ENCODE measurements at regions not wholly inside any gene's neighbourhood (a gene's known extent, or its start where the extent isn't known, plus 50 kb on each side); places are given as distances from the start of the nearest gene placed in this dataset.
"Not testable (repeated sequence)": the region's sequence is repeated elsewhere in the genome, so short reads cannot be mapped to it uniquely, and the experiment has no call there.

GRCh38 chr1:29392036-29392435, 155.7 kb downstream of the PTPRU start:
- no peak overlapping the region for H3K9ac ChIP-seq (ENCODE audit: low read length in 2 of 2)
- no peak overlapping the region for H3K27ac ChIP-seq (ENCODE audit: low read length)
- no peaks in the 10 kb centered on the region for H3K36me3 ChIP-seq (ENCODE audit: control insufficient read depth in 2 of 2, insufficient read depth in 2 of 2, low read length in 2 of 2)
- H3K9me3 ChIP-seq (ENCODE audit: control insufficient read depth in 2 of 2, low read length in 2 of 2), result no peaks in the 10 kb centered on the region
- H3K27me3 ChIP-seq (ENCODE audit: control insufficient read depth in 1 of 2, insufficient read depth in 2 of 2, low read length in 2 of 2), result peaks cover 22 to 23% of the 10 kb centered on the region in 2 donors
- no peaks in the 10 kb centered on the region for H3K4me1 ChIP-seq (ENCODE audit: control insufficient read depth, insufficient read depth, low read length)
- no peak overlapping the region for H3K4me3 ChIP-seq (ENCODE audit: low read length in 2 of 2)

GRCh38 chr1:29391362-29391880, 155.1 kb downstream of the PTPRU start:
- H3K27ac ChIP-seq (ENCODE audit: low read length), result no peak overlapping the region

DNA sequence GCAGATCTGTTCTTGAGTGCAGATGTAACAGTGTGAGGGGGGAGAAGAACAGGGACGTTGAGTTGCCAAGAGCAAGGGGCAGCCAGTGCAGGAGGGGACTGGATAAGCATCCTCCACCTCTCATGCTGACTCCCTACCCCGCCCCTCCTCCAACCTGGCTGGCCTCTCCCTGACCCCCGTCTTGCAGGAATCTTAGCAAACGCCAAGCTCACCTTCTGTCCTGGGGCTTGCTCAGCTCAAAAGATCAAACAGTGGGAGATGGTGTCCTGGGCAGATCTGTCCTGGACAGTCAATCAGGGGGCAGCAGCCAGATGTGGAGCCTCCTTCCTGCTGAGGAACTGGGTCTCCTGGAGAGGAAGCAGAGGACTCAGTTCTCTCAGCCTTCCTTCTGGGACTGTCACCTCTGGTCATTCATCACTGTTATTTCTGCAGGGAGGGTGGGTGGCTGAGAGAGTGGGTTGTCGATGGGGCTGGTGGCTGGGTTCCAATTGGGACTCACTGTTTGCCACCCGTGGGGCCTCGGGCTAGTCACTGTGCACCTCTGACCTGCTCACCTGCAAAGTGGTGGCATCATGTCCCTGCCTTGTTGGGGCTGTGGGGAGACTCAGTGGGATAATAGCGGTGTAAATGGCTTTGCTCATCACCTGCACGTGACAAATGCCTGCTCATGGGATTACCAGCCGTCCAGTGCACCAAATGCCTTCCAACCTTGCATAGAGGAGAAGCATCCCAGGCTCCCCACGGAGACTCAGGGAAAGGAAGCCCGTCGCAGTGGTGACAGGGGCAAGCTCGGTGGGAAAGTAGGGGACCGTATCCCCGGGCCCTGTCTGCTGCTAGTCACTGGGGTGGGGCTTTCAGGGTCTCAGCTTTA, 154.4 kb downstream of the PTPRU start:
- no peaks in the 10 kb centered on the region for H3K36me3 ChIP-seq (ENCODE audit: control insufficient read depth in 2 of 2, insufficient read depth in 2 of 2, low read length in 2 of 2)
- H3K4me3 ChIP-seq (ENCODE audit: low read length in 2 of 2), result no peak overlapping the region
- H3K27me3 ChIP-seq (ENCODE audit: control insufficient read depth in 1 of 2, insufficient read depth in 2 of 2, low read length in 2 of 2), result peaks cover 20 to 29% of the 10 kb centered on the region in 2 donors
- H3K9me3 ChIP-seq (ENCODE audit: control insufficient read depth in 2 of 2, low read length in 2 of 2), result no peaks in the 10 kb centered on the region
- H3K4me1 ChIP-seq (ENCODE audit: control insufficient read depth, insufficient read depth, low read length), result no peaks in the 10 kb centered on the region
- no peak overlapping the region for H3K9ac ChIP-seq (ENCODE audit: low read length in 2 of 2)
- no peak overlapping the region for H3K27ac ChIP-seq (ENCODE audit: low read length)

More at GRCh38 chr1:29391362-29391880, 155.1 kb downstream of the PTPRU start:
- Histone ChIP-seq H3K9me3 (ENCODE audit: control insufficient read depth in 2 of 2, low read length in 2 of 2) (no peaks in the 10 kb centered on the region), H3K4me1 (ENCODE audit: control insufficient read depth, insufficient read depth, low read length) (no peaks in the 10 kb centered on the region), H3K9ac (ENCODE audit: low read length in 2 of 2) (no peak overlapping the region), H3K4me3 (ENCODE audit: low read length in 2 of 2) (no peak overlapping the region), H3K27me3 (ENCODE audit: control insufficient read depth in 1 of 2, insufficient read depth in 2 of 2, low read length in 2 of 2) (peaks cover 22 to 26% of the 10 kb centered on the region in 2 donors), H3K36me3 (ENCODE audit: control insufficient read depth in 2 of 2, insufficient read depth in 2 of 2, low read length in 2 of 2) (no peaks in the 10 kb centered on the region)

GRCh38 chr1:29390075-29390474, 153.8 kb downstream of the PTPRU start:
- no peaks in the 10 kb centered on the region for H3K9me3 ChIP-seq (ENCODE audit: control insufficient read depth in 2 of 2, low read length in 2 of 2)
- peaks cover 21 to 29% of the 10 kb centered on the region in 2 donors for H3K27me3 ChIP-seq (ENCODE audit: control insufficient read depth in 1 of 2, insufficient read depth in 2 of 2, low read length in 2 of 2)

DNA sequence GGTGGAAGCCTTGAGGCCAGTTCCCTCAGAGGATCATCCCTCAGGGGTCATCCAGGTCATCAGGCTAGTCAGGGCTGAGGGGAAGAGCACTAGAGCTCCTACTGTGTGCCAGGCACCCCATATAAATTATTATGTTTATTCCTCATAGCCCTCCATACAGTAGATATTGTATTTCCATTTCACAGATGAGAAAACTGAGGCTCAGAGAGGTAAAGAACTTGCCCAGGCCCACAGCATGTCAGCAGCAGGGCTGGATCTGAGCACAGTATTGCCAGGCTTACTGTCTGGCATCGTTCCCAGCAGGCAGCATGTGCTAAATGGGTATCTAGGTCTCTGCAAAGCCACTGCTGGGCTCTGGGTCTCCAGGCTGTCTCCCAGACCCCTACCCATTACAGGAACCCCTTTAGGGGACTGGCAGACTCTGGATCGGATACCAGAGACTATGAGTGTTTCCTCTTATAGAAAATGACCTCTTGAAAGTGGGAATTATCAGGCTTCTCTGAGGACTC, 153.3 kb downstream of the PTPRU start:
- Histone ChIP-seq H3K4me1 (ENCODE audit: control insufficient read depth, insufficient read depth, low read length) (no peaks in the 10 kb centered on the region), H3K9me3 (ENCODE audit: control insufficient read depth in 2 of 2, low read length in 2 of 2) (no peaks in the 10 kb centered on the region), H3K36me3 (ENCODE audit: control insufficient read depth in 2 of 2, insufficient read depth in 2 of 2, low read length in 2 of 2) (no peaks in the 10 kb centered on the region), H3K4me3 (ENCODE audit: low read length in 2 of 2) (no peak overlapping the region), H3K27ac (ENCODE audit: low read length) (no peak overlapping the region), H3K9ac (ENCODE audit: low read length in 2 of 2) (no peak overlapping the region), H3K27me3 (ENCODE audit: control insufficient read depth in 1 of 2, insufficient read depth in 2 of 2, low read length in 2 of 2) (peaks cover 26 to 32% of the 10 kb centered on the region in 2 donors)

More at GRCh38 chr1:29390075-29390474, 153.8 kb downstream of the PTPRU start:
- Histone ChIP-seq H3K9ac (ENCODE audit: low read length in 2 of 2) (no peak overlapping the region), H3K4me1 (ENCODE audit: control insufficient read depth, insufficient read depth, low read length) (no peaks in the 10 kb centered on the region), H3K36me3 (ENCODE audit: control insufficient read depth in 2 of 2, insufficient read depth in 2 of 2, low read length in 2 of 2) (no peaks in the 10 kb centered on the region), H3K4me3 (ENCODE audit: low read length in 2 of 2) (no peak overlapping the region), H3K27ac (ENCODE audit: low read length) (no peak overlapping the region)

DNA sequence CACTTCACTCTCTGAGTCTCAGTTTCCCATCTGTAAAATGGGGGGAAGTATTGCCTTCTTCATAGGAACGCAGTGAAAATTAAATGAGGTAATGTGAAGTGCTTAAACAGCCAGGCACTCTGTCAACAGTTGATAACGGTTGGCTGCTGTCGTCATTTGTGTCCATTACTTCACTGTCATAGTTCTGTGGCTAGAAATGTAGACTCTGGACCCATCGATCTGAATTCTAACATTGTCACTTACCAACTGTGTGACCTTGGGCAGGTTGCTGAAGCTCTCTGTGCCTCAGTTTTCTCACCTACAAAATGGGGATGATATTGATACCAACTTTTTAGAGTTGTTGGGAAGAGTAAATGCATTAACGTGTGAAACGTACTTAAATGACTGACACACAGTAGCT, 152.6 kb downstream of the PTPRU start:
- no peak overlapping the region for H3K27ac ChIP-seq (ENCODE audit: low read length)
- H3K4me3 ChIP-seq (ENCODE audit: low read length in 2 of 2), result no peak overlapping the region
- H3K4me1 ChIP-seq (ENCODE audit: control insufficient read depth, insufficient read depth, low read length), result no peaks in the 10 kb centered on the region
- no peaks in the 10 kb centered on the region for H3K9me3 ChIP-seq (ENCODE audit: control insufficient read depth in 2 of 2, low read length in 2 of 2)
- peaks cover 28 to 35% of the 10 kb centered on the region in 2 donors for H3K27me3 ChIP-seq (ENCODE audit: control insufficient read depth in 1 of 2, insufficient read depth in 2 of 2, low read length in 2 of 2)
- H3K36me3 ChIP-seq (ENCODE audit: control insufficient read depth in 2 of 2, insufficient read depth in 2 of 2, low read length in 2 of 2), result no peaks in the 10 kb centered on the region
- H3K9ac ChIP-seq (ENCODE audit: low read length in 2 of 2), result no peak overlapping the region

- Histone ChIP-seq H3K4me3 (ENCODE audit: low read length in 2 of 2) (no peak overlapping the region), H3K4me1 (ENCODE audit: control insufficient read depth, insufficient read depth, low read length) (no peaks in the 10 kb centered on the region), H3K27me3 (ENCODE audit: control insufficient read depth in 1 of 2, insufficient read depth in 2 of 2, low read length in 2 of 2) (peaks cover 34 to 36% of the 10 kb centered on the region in 2 donors), H3K9ac (ENCODE audit: low read length in 2 of 2) (no peak overlapping the region), H3K9me3 (ENCODE audit: control insufficient read depth in 2 of 2, low read length in 2 of 2) (no peaks in the 10 kb centered on the region), H3K36me3 (ENCODE audit: control insufficient read depth in 2 of 2, insufficient read depth in 2 of 2, low read length in 2 of 2) (no peaks in the 10 kb centered on the region), H3K27ac (ENCODE audit: low read length) (no peak overlapping the region)
These were observed 151.8 kb downstream of the PTPRU start for GRCh38 chr1:29388170-29388569.

DNA sequence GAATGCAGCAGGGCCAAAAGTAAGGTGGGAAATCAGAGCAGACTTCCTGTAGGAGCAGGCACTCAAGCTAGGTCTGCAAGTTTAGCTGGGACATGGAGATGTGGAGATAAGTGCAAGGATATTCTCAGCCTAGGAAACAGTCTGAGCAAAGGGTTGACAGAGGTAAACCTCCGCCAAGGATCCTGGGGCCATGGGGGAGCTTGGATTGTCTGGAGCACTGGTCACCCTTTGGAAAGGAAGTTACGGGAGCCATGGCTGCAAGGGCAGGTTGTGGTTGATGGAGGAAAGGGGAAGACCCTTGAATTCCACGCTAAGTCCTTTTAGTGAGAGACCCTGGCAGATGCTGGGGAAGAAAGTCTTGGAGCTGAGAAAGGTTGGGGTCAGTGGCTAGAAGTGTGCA, 150.9 kb downstream of the PTPRU start:
- Histone ChIP-seq H3K9me3 (ENCODE audit: control insufficient read depth in 2 of 2, low read length in 2 of 2) (no peaks in the 10 kb centered on the region), H3K4me1 (ENCODE audit: control insufficient read depth, insufficient read depth, low read length) (no peaks in the 10 kb centered on the region), H3K36me3 (ENCODE audit: control insufficient read depth in 2 of 2, insufficient read depth in 2 of 2, low read length in 2 of 2) (no peaks in the 10 kb centered on the region), H3K4me3 (ENCODE audit: low read length in 2 of 2) (no peak overlapping the region), H3K27me3 (ENCODE audit: control insufficient read depth in 1 of 2, insufficient read depth in 2 of 2, low read length in 2 of 2) (peaks cover 35 to 38% of the 10 kb centered on the region in 2 donors), H3K9ac (ENCODE audit: low read length in 2 of 2) (no peak overlapping the region), H3K27ac (ENCODE audit: low read length) (no peak overlapping the region)

DNA sequence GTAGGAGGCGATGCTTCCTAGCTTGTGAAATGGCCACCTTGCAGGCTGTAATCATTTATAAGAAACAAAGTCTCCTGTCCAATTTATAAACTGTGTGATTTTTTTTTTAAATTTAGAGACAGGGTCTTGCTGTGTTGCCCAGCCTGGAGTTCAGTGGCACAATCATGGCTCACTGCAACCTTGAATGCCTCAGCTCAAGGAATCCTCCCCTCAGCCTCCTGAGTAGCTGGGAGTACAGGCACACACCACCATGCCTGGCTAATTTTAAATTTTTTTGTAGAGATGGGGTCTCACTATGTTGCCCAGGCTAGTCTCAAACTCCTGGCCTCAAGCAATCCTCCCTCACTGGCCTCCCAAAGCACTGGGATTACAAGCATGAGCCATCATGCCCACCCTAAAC, 150.1 kb downstream of the PTPRU start:
- H3K27me3 ChIP-seq (ENCODE audit: control insufficient read depth in 1 of 2, insufficient read depth in 2 of 2, low read length in 2 of 2), result peaks cover 28 to 35% of the 10 kb centered on the region in 2 donors

GRCh38 chr1:29385966-29386365, 149.6 kb downstream of the PTPRU start:
- Histone ChIP-seq H3K9me3 (ENCODE audit: control insufficient read depth in 2 of 2, low read length in 2 of 2) (no peaks in the 10 kb centered on the region), H3K4me1 (ENCODE audit: control insufficient read depth, insufficient read depth, low read length) (no peaks in the 10 kb centered on the region), H3K27ac (ENCODE audit: low read length) (no peak overlapping the region), H3K9ac (ENCODE audit: low read length in 2 of 2) (no peak overlapping the region), H3K27me3 (ENCODE audit: control insufficient read depth in 1 of 2, insufficient read depth in 2 of 2, low read length in 2 of 2) (peaks cover 27 to 32% of the 10 kb centered on the region in 2 donors), H3K4me3 (ENCODE audit: low read length in 2 of 2) (no peak overlapping the region), H3K36me3 (ENCODE audit: control insufficient read depth in 2 of 2, insufficient read depth in 2 of 2, low read length in 2 of 2) (no peaks in the 10 kb centered on the region)

More for the DNA sequence above, 150.1 kb downstream of the PTPRU start:
- not testable (repeated sequence) for H3K27ac ChIP-seq (ENCODE audit: low read length); H3K4me1 ChIP-seq (ENCODE audit: control insufficient read depth, insufficient read depth, low read length); H3K4me3 ChIP-seq (ENCODE audit: low read length in 2 of 2); H3K9ac ChIP-seq (ENCODE audit: low read length in 2 of 2); H3K36me3 ChIP-seq (ENCODE audit: control insufficient read depth in 2 of 2, insufficient read depth in 2 of 2, low read length in 2 of 2); H3K9me3 ChIP-seq (ENCODE audit: control insufficient read depth in 2 of 2, low read length in 2 of 2)
